Gastroesophageal sphincter (tissue), 3 donors: ENCODE measurements at regions not wholly inside any gene's neighbourhood (a gene's known extent, or its start where the extent isn't known, plus 50 kb on each side); places are given as distances from the start of the nearest gene placed in this dataset.

Experiments
- CTCF ChIP-seq, 4 experiments: fragments of 200-600 bp in 2 of 4; fragments of 450-650 bp in 2 of 4; sonication (generic) in 1 of 4; IDR thresholded peaks; one replicate each; pipeline ENCODE4 v1.5.1; 2017 to 2019; ENCODE audit warnings: antibody characterized with exemption in 4 of 4, mild to moderate bottlenecking in 2 of 4, moderate library complexity in 2 of 4
- POLR2A ChIP-seq, 2 donors: fragments of 450-650 bp; IDR thresholded peaks; one replicate each; pipeline ENCODE4 v1.6.1; 2017; ENCODE audit warnings: antibody characterized with exemption in 2 of 2, mild to moderate bottlenecking in 2 of 2, moderate library complexity in 1 of 2

- no peak for TF ChIP-seq CTCF (IDR thresholded peaks at IDR 0.05)
- no peak for TF ChIP-seq POLR2A (IDR thresholded peaks at IDR 0.05)
Measured at GRCh38 chr5:1658665-1659064, 134.9 kb upstream of the LPCAT1 start.
